ENCODE measurements at regions not wholly inside any gene's neighbourhood (a gene's known extent, or its start where the extent isn't known, plus 50 kb on each side); places are given as distances from the start of the nearest gene placed in this dataset.

- no peaks in the 10 kb centered on the region for H3K9me3 ChIP-seq (ENCODE audit: control insufficient read depth, insufficient read depth, low read depth, low read length)
- no peak overlapping the region for H3K4me3 ChIP-seq (replicated peaks in 1 of 4; ENCODE audit: control extremely low read depth in 1 of 4, insufficient read depth in 1 of 4, low read depth in 3 of 4, low read length in 4 of 4)
- H4K20me1 ChIP-seq (ENCODE audit: control insufficient read depth, extremely low read depth, insufficient read depth, low read length) = no peaks in the 10 kb centered on the region
- H3K9ac ChIP-seq (ENCODE audit: insufficient read depth, low read length) = no peak overlapping the region
- H3K27ac ChIP-seq (ENCODE audit: insufficient read depth, low read length) = no peak overlapping the region
- H3K36me3 ChIP-seq (ENCODE audit: control insufficient read depth, insufficient read depth, low read length) = no peaks in the 10 kb centered on the region
- H2AFZ ChIP-seq (ENCODE audit: low read length) = no peak overlapping the region
- H3K4me2 ChIP-seq (ENCODE audit: extremely low read depth, insufficient read depth, low read length) = no peak overlapping the region
- TF ChIP-seq CTCF (conservative IDR thresholded peaks at IDR 0.05 in 1 of 2, IDR thresholded peaks at IDR 0.05 in 1 of 2; ENCODE audit: low read depth in 1 of 2, low read length in 2 of 2) (no peak), EZH2 (IDR thresholded peaks at IDR 0.05; ENCODE audit: low read length, missing control alignments) (no peak)
- H3K27me3 ChIP-seq (ENCODE audit: control insufficient read depth, insufficient read depth, low read length) = no peaks in the 10 kb centered on the region
- no peaks in the 10 kb centered on the region for H3K4me1 ChIP-seq (ENCODE audit: control insufficient read depth, extremely low read depth, insufficient read depth, low read length)
- no peak for DNase-seq (ENCODE audit: low read depth in 2 of 2)
- no peaks in the 10 kb centered on the region for H3K79me2 ChIP-seq (ENCODE audit: control insufficient read depth, insufficient read depth, low read length)
Measured at GRCh38 chrX:63869506-63869905, 84.5 kb upstream of the ARHGEF9 start.

- Histone ChIP-seq H3K27ac (ENCODE audit: insufficient read depth, low read length) (no peak overlapping the region), H3K79me2 (ENCODE audit: control insufficient read depth, insufficient read depth, low read length) (no peaks in the 10 kb centered on the region), H3K4me1 (ENCODE audit: control insufficient read depth, extremely low read depth, insufficient read depth, low read length) (no peaks in the 10 kb centered on the region), H3K9ac (ENCODE audit: insufficient read depth, low read length) (no peak overlapping the region), H3K36me3 (ENCODE audit: control insufficient read depth, insufficient read depth, low read length) (no peaks in the 10 kb centered on the region), H4K20me1 (ENCODE audit: control insufficient read depth, extremely low read depth, insufficient read depth, low read length) (no peaks in the 10 kb centered on the region), H3K4me3 (replicated peaks in 1 of 4; ENCODE audit: control extremely low read depth in 1 of 4, insufficient read depth in 1 of 4, low read depth in 3 of 4, low read length in 4 of 4) (no peak overlapping the region), H3K9me3 (ENCODE audit: control insufficient read depth, insufficient read depth, low read depth, low read length) (no peaks in the 10 kb centered on the region), H2AFZ (ENCODE audit: low read length) (no peak overlapping the region), H3K4me2 (ENCODE audit: extremely low read depth, insufficient read depth, low read length) (no peak overlapping the region), H3K27me3 (ENCODE audit: control insufficient read depth, insufficient read depth, low read length) (no peaks in the 10 kb centered on the region)
- peak; percentile 1 to 32 for DNase-seq (ENCODE audit: low read depth in 2 of 2)
- TF ChIP-seq CTCF (conservative IDR thresholded peaks at IDR 0.05 in 1 of 2, IDR thresholded peaks at IDR 0.05 in 1 of 2; ENCODE audit: low read depth in 1 of 2, low read length in 2 of 2) (no peak), EZH2 (IDR thresholded peaks at IDR 0.05; ENCODE audit: low read length, missing control alignments) (no peak)
Measured at GRCh38 chrX:63855896-63856295, 70.9 kb upstream of the ARHGEF9 start.

- Histone ChIP-seq H3K9ac (ENCODE audit: insufficient read depth, low read length) (no peak overlapping the region), H3K9me3 (ENCODE audit: control insufficient read depth, insufficient read depth, low read depth, low read length) (no peaks in the 10 kb centered on the region), H2AFZ (ENCODE audit: low read length) (no peak overlapping the region), H3K4me3 (replicated peaks in 1 of 4; ENCODE audit: control extremely low read depth in 1 of 4, insufficient read depth in 1 of 4, low read depth in 3 of 4, low read length in 4 of 4) (no peak overlapping the region), H3K79me2 (ENCODE audit: control insufficient read depth, insufficient read depth, low read length) (no peaks in the 10 kb centered on the region), H3K27ac (ENCODE audit: insufficient read depth, low read length) (no peak overlapping the region), H3K4me2 (ENCODE audit: extremely low read depth, insufficient read depth, low read length) (no peak overlapping the region), H3K36me3 (ENCODE audit: control insufficient read depth, insufficient read depth, low read length) (no peaks in the 10 kb centered on the region), H3K4me1 (ENCODE audit: control insufficient read depth, extremely low read depth, insufficient read depth, low read length) (no peaks in the 10 kb centered on the region), H4K20me1 (ENCODE audit: control insufficient read depth, extremely low read depth, insufficient read depth, low read length) (no peaks in the 10 kb centered on the region), H3K27me3 (ENCODE audit: control insufficient read depth, insufficient read depth, low read length) (no peaks in the 10 kb centered on the region)
- TF ChIP-seq CTCF (conservative IDR thresholded peaks at IDR 0.05 in 1 of 2, IDR thresholded peaks at IDR 0.05 in 1 of 2; ENCODE audit: low read depth in 1 of 2, low read length in 2 of 2) (no peak), EZH2 (IDR thresholded peaks at IDR 0.05; ENCODE audit: low read length, missing control alignments) (no peak)
- no peak for DNase-seq (ENCODE audit: low read depth in 2 of 2)
Measured at GRCh38 chrX:63835361-63835760, 50.3 kb upstream of the ARHGEF9 start.
